CD4-positive, alpha-beta T cell treated with Interleukin-4 for 1 hour (primary cell): ENCODE measurements at regions not wholly inside any gene's neighbourhood (a gene's known extent, or its start where the extent isn't known, plus 50 kb on each side); places are given as distances from the start of the nearest gene placed in this dataset.

Experiments used
- DNase-seq, 2 donors: peaks; one replicate each; pipeline ENCODE4 v3.0.0-alpha.2; 2020 to 2022

DNA sequence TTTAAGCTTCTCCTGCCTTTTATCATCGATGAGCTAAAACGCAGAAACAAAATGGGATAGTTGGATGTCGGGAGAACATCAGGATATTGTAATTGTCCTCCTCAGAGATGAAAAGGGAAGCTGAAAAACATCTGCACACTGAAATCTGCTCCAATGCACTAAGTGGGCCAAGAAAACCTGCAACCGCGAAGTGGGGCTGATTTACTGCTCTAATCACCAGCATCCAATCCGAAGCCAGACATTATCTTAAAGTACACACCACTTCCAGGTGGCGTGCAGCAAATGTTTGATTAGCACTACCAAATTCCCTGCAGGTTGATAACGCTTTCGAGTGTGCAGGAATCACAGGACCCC, 230.3 kb upstream of the SLC14A2 start:
- DNase-seq: no peak

DNA sequence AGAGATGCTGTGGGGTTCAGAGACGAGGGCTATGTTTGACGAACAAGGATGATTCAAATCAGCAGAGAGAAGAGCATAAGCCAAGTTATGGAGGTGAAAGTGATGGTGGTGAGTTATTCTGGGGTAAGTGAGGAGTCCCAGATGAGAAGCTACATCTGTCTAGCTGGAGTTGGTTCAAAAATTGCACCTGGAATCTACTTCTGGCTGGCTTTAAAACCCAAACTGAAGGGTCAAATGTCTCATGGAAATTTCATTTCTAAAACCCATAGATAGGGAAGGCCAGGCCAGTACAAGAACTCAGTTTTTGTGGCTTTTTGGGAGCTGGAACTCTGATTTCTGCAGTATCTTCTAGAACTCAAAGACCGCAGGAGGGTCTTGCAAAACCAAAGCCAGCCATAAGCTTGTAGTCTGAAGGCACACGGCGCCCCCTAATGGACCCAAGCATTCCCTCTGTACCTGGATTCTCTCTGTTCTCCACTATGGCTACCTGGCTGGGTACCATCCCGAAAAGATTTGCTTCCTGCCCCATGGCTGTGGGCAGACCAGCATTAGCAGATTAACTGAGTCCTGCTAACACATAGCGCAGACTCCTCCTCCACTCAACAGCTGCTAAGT, 229.1 kb upstream of the SLC14A2 start:
- DNase-seq: no peak

DNA sequence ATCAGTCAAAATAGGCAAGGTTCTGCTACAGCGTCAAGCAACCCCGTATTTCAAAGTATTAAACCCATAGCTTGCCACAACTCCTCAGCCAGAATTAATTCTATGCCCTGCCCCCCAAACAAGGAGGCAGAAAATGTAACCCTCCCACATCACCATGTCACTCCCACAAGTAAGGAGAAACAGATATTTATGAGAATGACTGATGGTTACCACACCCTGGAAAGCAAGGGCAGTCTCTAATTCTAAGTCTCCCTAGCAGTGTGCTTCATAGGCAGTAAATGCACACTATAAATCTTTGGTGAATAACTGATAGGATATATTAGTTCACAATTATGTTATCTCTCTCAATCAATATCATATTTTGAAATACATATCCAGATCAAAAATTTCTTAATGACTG, 228.0 kb upstream of the SLC14A2 start:
- DNase-seq: no peak

GRCh38 chr18:45398448-45398847, 216.8 kb upstream of the SLC14A2 start:
- DNase-seq: no peak

DNA sequence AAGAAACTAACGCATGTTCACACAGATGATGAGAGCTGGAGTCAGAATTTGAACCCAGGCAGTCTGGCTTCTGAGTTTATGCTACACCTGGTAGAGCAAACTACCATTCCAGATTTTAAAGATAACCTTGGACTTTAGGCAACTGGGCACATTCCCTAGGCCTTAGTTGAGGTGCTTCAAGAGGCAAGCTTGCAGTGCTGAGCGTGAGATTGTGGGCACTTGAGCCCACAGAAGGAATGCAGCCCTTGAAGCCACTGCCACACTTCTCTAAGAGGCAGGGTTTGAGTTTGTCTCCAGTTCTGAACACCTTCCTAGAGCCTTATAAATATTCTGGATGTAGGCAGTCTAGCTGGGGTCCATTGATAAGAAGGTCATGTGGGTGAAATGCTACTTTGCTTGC, 216.1 kb upstream of the SLC14A2 start:
- DNase-seq: no peak

- DNase-seq: no peak
Measured at GRCh38 chr18:45399643-45400042, 215.6 kb upstream of the SLC14A2 start.

DNA sequence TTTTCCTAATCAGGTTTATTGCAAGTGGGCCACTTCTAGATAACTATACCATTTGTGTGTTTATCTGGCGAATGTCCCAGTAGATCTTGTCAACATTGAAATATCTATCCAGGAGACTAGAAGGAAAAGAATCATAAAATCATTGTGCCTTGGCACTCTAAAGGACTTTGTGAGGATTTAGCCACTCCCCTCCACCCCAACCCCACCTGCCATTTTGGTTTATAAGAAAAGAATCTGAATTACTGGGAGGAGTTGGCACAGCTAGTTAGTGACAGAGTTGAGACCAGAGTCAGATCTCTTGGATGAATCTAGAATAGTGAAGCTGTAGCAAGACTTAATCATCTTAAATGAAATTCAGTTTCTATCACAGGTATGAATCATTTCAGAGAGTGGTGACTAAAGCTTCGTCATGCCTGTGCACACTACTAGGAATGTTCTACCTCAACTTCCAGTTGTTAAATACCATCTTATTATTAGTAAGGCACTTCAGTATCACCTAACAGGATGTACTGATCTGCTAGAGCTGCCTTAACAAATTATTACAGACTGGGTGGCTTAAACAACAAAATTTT, 212.7 kb upstream of the SLC14A2 start:
- no peak for DNase-seq

DNA sequence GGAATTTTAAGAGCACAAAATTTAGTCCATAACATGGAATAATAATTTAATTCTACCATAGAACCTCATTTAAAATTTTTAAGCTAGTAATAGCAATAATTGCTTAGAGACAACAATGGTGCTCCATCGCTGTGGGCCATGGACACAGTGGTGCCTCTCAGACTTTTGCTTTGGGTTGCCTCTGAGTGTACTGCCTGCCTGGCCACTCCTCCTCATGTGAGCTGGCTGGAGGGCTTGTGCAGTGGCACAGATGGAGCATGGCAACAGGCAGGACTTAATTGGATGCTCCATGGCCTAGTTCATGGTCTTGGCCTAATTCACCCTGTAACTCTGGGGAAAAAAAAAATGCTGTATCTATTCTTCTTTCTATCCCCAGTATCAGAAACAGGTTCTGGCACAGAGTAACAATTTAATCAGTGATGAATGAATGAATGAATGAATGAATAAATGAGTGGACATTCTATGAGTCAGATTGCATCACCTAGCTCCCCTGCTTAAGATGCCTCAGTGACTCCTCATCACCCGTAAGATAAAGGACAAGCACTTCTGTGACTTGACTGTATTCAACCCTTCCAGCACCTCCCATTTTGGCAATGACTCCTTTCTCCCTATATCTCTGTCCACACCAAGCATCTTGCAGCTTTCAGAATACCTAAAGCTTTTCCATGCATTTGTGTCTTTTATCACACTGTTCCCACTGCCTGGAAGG, 211.8 kb upstream of the SLC14A2 start:
- DNase-seq: no peak

GRCh38 chr18:45408218-45408617, 207.1 kb upstream of the SLC14A2 start:
- DNase-seq: no peak

GRCh38 chr18:45409971-45410370, 205.3 kb upstream of the SLC14A2 start:
- no peak for DNase-seq

- DNase-seq: no peak
Measured at GRCh38 chr18:45412577-45412976, 202.7 kb upstream of the SLC14A2 start.

DNA sequence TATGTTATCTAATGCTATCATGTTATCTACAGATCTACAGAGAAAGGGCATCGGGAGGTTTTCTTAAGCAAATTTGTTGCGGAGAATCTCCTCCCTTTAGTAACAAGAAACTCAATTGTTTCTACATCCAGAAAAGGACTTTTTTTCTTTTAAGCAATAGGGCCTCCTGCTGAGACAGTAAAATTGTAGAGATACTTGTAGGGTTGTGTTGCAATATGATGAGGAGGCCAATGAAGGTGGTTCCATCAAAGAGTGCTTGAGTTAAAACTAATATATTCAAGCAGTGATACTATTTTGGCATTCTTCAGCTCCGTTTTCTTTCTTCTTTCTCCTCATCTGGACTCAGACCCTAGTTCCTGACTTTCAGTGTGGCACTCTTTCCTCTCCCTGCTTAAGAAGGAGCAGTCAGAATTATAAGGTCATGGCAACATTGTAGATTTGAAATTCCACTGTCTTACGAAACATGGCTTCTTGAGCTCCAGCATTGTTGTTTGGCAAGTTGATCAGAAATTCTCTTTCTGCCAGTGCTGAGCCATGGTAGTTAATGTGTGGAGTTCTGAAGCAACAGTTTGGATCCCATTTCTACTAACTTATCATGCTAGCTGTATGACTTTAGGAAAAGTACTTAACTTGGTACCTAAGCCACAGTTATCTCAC, 202.0 kb upstream of the SLC14A2 start:
- no peak for DNase-seq

GRCh38 chr18:45415614-45416013, 199.7 kb upstream of the SLC14A2 start:
- DNase-seq: no peak

- DNase-seq: no peak
Measured at GRCh38 chr18:45416168-45416567, 199.1 kb upstream of the SLC14A2 start.

GRCh38 chr18:45417392-45417791, 197.9 kb upstream of the SLC14A2 start:
- no peak for DNase-seq

- no peak for DNase-seq
Measured at GRCh38 chr18:45423659-45424058, 191.6 kb upstream of the SLC14A2 start.

GRCh38 chr18:45430041-45430440, 185.2 kb upstream of the SLC14A2 start:
- DNase-seq: no peak

- DNase-seq: no peak
Measured at GRCh38 chr18:45435810-45436209, 179.5 kb upstream of the SLC14A2 start.

GRCh38 chr18:45437366-45437765, 177.9 kb upstream of the SLC14A2 start:
- DNase-seq: no peak

- no peak for DNase-seq
Measured at GRCh38 chr18:45439851-45440645, 175.2 kb upstream of the SLC14A2 start.

DNA sequence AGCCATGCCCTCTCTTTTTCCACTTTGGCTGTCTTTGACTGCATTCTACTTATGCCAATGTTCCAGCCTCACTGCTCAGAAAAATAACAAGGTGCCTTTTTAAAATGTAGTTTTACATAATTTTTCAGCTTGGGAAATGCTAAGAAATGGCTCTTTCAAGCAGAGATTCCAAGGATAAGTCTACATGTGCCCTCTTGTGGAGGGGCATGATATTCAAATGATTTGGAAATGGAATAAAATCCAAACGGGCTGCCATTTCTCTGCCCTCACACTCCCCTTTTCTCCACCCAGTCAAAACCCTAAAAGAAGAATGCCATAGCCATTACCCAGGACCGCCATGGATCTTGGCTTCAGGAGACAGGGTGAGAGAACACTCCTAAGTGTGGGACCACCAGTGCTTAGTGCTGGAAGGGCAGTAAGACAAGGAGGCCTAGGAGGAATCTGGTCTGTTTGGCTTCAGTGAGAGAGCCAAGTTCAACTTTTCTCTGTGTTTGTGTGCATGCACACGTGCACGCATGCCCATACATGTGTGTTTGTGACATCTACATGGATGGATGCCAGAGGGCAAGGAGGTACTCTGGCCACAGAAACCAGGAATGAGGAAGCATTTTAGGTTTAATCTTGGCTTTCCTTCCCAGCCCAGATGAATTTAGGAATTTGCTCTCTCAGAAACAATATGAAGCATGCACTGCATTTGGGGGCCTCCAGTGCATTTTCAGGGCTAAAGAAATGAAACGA, 174.0 kb upstream of the SLC14A2 start:
- no peak for DNase-seq

DNA sequence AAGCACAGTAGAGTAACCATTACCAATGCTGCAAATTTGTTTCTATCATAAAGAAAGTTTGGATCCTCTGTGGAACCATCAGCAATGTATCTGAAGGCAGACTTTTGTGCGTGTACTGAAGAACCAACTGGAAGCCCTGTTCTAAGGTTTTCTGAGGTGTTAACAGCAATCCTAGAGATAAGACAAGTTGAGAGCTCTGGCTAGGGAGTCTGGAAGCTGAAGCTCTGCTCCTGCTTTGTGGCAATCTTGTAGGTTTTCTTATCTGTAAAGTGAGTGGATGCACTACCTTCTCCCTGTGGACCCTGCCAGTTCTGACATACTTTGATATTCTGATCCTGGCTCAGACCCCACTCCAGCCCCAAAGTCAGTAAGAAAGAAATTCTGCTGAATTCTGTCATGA, 171.2 kb upstream of the SLC14A2 start:
- no peak for DNase-seq
